Heart right ventricle (tissue), 16 donors: ENCODE measurements at regions not wholly inside any gene's neighbourhood (a gene's known extent, or its start where the extent isn't known, plus 50 kb on each side); places are given as distances from the start of the nearest gene placed in this dataset.

Experiments
- ATAC-seq, 8 donors: fragments of 200-7000 bp; cut with Tn5 transposase; one replicate each; pipeline ENCODE4 v1.9.1; 2020; ENCODE audit warnings: mild to moderate bottlenecking in 8 of 8, moderate library complexity in 8 of 8, moderate number of reproducible peaks in 1 of 8
- DNase-seq, 2 donors: peaks; one replicate each; pipeline ENCODE4 v3.0.0-alpha.2; 2020
- H3K27ac ChIP-seq, 10 donors: fragments of 200-600 bp; sonication (generic) in 2 of 10; one replicate each; pipeline versions ENCODE4 v1.5.0 to v1.8.0; 2020 to 2022; ENCODE audit warnings: mild to moderate bottlenecking in 3 of 10
- H3K27me3 ChIP-seq, 7 donors: fragments of 200-600 bp; one replicate each; pipeline ENCODE4 v1.8.0; 2021 to 2022; ENCODE audit warnings: mild to moderate bottlenecking in 2 of 7
- H3K36me3 ChIP-seq, 9 donors: fragments of 200-600 bp; sonication (generic) in 1 of 9; one replicate each; pipeline versions ENCODE4 v1.5.0 to v1.8.0; 2020 to 2022; ENCODE audit warnings: mild to moderate bottlenecking in 2 of 9
- H3K4me1 ChIP-seq, 9 donors: fragments of 200-600 bp; sonication (generic) in 1 of 9; one replicate each; pipeline versions ENCODE4 v1.5.0 to v1.8.0; 2020 to 2022; ENCODE audit warnings: mild to moderate bottlenecking in 4 of 9
- H3K4me3 ChIP-seq, 10 donors: fragments of 200-600 bp; sonication (generic) in 2 of 10; one replicate each; pipeline versions ENCODE4 v1.5.0 to v1.8.0; 2020 to 2022; ENCODE audit warnings: mild to moderate bottlenecking in 7 of 10, moderate library complexity in 2 of 10
- H3K9me3 ChIP-seq, 11 donors: fragments of 200-600 bp in 10 of 11; sonication (generic) in 2 of 11; one replicate each; pipeline versions ENCODE4 v1.5.0 to v1.8.0; 2013 to 2022; ENCODE audit warnings: mild to moderate bottlenecking in 2 of 11, control low read depth in 1 of 11, moderate library complexity in 1 of 11
- CTCF ChIP-seq, 9 donors: fragments of 200-600 bp; sonication (generic) in 2 of 9; IDR thresholded peaks; one replicate each; pipeline versions ENCODE4 v1.5.0 to v1.8.0; 2021 to 2022; ENCODE audit warnings: antibody characterized with exemption in 9 of 9, mild to moderate bottlenecking in 5 of 9, moderate library complexity in 1 of 9
- WGBS, 2 donors: extraction: QIAGEN DNeasy Blood & Tissue Kit; methylation state at CpG; one replicate each; pipeline ENCODE4 v1.1.7; 2013; ENCODE audit warnings: inconsistent platforms in 1 of 2; 5-methylcytosine and 5-hydroxymethylcytosine counted together
- intact Hi-C, 10 donors: fragments of 100-400 bp; cut with DNase I; formaldehyde crosslinking; loops; one replicate each; pipeline versions ENCODE4 v1.11.1 to v1.14.2; 2022
- donor health status: Arrhythmogenic right ventricular cardiomyopathy.
- donor health status: ischemic (EF 13 %, LVEDD 7.1; RV severe dilation, severe dysfunction).
- donor health status: healthy with polysubstance abuse.
- donor health status: DM: no; HTN: yes; CAD: no.
- donor health status: DM: no; HTN: no; CAD: no.
- donor health status: ischemic (EF 25% LVEDD 6.9; RV normal size, moderate dysfunction).
- donor health status: ischemic (EF 25% LVEDD 5.7; RV mildly dilated, moderate dysfunction).
- donor health status: healthy.
- donor health status: DM: yes; HTN: yes; CAD: no.
- donor health status: Ischemic cardiomyopathy.
- donor health status: ischemic (EF 35%, LVEDD 5.7; RV mildly dilated, moderate dysfunction).
- donor health status: nonischemic (EF 11% LVEDD 7.7; RV severe dilation, severe dysfunction).
- donor health status: DM: yes; HTN: yes; CAD: no.
- donor health status: PGD.
- donor health status: ischemic (EF 29% LVEDD 5.4; RV normal size, mild dysfunction).
- donor health status: nonischemic (EF 23%, LVEDD 6.1; RV moderate dilation, normal function).

GRCh38 chr11:112516261-112516660 is 255.6 kb upstream of the PLET1 start:
- DNase-seq (no peak), ATAC-seq (no peak)
- no peaks in the 10 kb centered on the region for H3K4me1 ChIP-seq
- intact Hi-C loops, result no loop called here
- no peaks in the 10 kb centered on the region for H3K36me3 ChIP-seq
- no peaks in the 10 kb centered on the region for H3K9me3 ChIP-seq
- TF ChIP-seq CTCF (IDR thresholded peaks at IDR 0.05), result no peak
- no peak overlapping the region for H3K27ac ChIP-seq
- H3K4me3 ChIP-seq, result no peak overlapping the region
- peaks cover 0 to 3% (median 0%) of the 10 kb centered on the region in 7 donors for H3K27me3 ChIP-seq
- WGBS, 2 donors, result 76 to 81% methylated on average over 2 of the region's 2 CpGs

DNA sequence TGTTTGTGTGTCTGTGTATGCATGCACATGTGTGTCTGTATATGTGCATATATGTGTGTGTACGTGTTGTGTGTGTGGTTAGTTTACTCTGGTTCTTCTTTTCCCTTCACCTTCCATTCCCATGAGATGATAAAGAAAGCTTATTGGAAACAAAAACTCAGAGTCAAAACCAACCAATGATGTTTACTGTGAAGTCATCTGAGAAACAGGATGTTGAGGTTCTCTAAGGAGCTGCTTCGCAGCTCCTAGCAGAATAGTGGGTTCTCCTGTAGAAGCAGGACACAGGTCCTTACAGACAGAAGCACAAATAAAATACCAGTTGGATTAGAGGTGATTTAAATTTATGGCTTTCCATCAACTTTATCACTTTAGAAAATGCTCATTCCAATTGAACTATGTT is 256.1 kb upstream of the PLET1 start:
- 77 to 81% methylated on average over 2 of the region's 2 CpGs for WGBS, 2 donors
- intact Hi-C loops, result no loop called here
- no peak for TF ChIP-seq CTCF (IDR thresholded peaks at IDR 0.05)

GRCh38 chr11:112518371-112518770 is 257.7 kb upstream of the PLET1 start:
- ATAC-seq, result no peak
- H3K4me3 ChIP-seq, result no peak overlapping the region
- intact Hi-C loops, result no loop called here
- peaks cover 0 to 13% (median 2%) of the 10 kb centered on the region in 9 donors for H3K4me1 ChIP-seq
- no peaks in the 10 kb centered on the region for H3K36me3 ChIP-seq
- 95% methylated on average over 1 of the region's 1 CpG for WGBS, 2 donors
- H3K27me3 ChIP-seq, result no peaks in the 10 kb centered on the region
- no peak for TF ChIP-seq CTCF (IDR thresholded peaks at IDR 0.05)
- no peak for DNase-seq
- H3K27ac ChIP-seq, result no peak overlapping the region
- no peaks in the 10 kb centered on the region for H3K9me3 ChIP-seq

More for the DNA sequence above, 256.1 kb upstream of the PLET1 start:
- ATAC-seq, result no peak
- H3K4me3 ChIP-seq, result no peak overlapping the region
- peaks cover 0 to under 1% (median 0%) of the 10 kb centered on the region in 9 donors for H3K4me1 ChIP-seq
- H3K36me3 ChIP-seq, result no peaks in the 10 kb centered on the region
- no peak for DNase-seq
- no peak overlapping the region for H3K27ac ChIP-seq
- H3K9me3 ChIP-seq, result no peaks in the 10 kb centered on the region
- peaks cover 0 to 3% (median 0%) of the 10 kb centered on the region in 7 donors for H3K27me3 ChIP-seq

- ATAC-seq, result no peak
- 74 to 82% methylated on average over 5 of the region's 5 CpGs for WGBS, 2 donors
- intact Hi-C loops, result no loop called here
- H3K9me3 ChIP-seq, result no peaks in the 10 kb centered on the region
- H3K27ac ChIP-seq, result no peak overlapping the region
- H3K27me3 ChIP-seq, result no peaks in the 10 kb centered on the region
- H3K4me1 ChIP-seq, result peaks cover 0 to 27% (median 14%) of the 10 kb centered on the region in 9 donors
- no peak for DNase-seq
- H3K4me3 ChIP-seq, result no peak overlapping the region
- H3K36me3 ChIP-seq, result no peaks in the 10 kb centered on the region
- no peak for TF ChIP-seq CTCF (IDR thresholded peaks at IDR 0.05)
These were observed 259.1 kb upstream of the PLET1 start for GRCh38 chr11:112519751-112520150.
